Activated effector memory CD4-positive, alpha-beta T cell treated with Interleukin-2 at 50 U/mL for 16 hours (primary cell): ENCODE measurements at regions not wholly inside any gene's neighbourhood (a gene's known extent, or its start where the extent isn't known, plus 50 kb on each side); places are given as distances from the start of the nearest gene placed in this dataset.
"Not testable (repeated sequence)": the region's sequence is repeated elsewhere in the genome, so short reads cannot be mapped to it uniquely, and the experiment has no call there.

Source experiments
- DNase-seq: peaks from one replicate; pipeline ENCODE4 v3.0.0-alpha.2; 2020

DNA sequence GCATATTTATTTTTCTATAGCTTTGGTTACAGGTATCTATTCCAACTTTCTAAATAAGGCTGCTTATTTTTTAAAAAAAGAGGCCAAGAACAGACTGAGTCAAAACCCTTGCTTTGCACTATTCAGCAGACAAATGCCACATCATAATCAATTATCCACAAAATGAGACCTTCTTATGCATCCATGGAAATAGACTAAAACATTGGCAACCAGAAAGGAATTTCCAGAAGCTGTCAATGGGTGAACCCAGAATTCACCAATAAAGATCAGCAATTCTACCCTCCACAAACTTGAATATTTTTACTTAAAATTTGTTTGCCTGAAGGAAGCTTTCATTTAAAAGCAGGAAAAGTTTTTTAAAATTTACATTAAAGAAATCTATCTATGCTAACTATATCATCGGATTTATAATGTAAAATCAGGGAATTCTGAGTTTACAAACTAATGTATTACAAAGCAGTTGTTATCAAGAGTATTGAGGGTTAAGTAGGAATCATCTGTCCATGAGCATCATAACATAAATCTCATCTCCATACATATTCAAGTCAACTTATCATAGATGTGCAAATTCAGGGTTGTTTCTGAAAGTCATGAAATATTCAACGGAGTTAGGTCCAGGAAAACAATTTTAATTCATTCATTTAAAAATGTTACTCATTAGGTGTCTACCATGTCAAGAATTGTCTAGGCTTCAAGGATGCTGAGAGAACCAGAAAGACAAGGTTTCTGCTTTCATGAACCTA, 548.0 kb downstream of the SATB2 start:
- no peak for DNase-seq

DNA sequence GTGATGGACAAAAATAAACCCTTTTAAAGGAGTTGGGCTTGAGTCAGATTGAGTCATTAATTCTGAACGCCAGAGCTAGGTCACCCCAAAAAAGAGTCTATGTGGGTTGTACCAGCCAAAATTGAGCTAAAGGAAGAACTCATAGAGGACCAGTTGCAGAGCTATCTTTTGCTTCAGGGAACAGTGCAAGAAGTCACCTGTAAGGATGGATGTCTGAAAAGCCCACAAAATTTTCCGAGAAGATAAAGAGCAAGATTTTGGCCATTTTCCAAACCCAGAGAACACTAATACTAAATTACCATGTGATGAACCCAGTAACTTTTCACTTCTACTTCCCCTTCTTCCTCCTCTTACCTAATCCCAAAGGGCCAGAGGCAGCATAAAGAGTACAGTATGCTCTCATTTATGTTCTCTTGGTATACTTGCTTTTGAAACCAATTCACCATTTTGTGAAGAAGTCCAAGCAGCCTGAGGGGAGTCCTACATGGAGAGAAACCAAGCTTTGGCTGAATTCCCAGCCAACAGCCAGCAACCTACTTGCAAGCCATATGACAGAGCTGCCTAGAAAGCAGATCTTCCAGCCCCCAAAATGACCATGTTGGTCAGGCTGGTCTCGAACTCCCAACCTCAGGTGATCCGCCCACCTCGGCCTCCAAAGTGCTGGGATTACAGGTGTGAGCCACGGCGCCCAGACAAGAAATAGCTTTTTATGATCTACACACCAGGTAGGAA, 551.7 kb downstream of the SATB2 start:
- no peak for DNase-seq

DNA sequence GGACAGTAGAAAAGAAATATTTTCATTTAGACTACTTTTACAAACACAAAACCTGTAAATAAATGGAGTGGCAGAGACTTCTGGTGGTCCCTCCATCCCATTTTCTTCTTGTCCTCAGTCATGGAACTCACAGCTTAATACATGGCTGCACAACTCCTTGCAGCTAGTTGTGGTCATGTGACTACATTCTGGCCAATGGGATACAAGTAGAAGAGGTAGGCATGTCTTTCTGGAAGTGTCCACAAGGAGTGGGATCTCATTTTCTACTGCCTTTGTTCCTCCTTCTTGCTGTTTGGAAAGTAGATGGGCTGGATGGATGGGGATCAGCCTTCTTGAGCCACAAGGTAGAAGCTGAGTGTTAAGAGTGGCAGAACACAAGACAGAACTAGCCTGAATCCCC, 555.8 kb downstream of the SATB2 start:
- no peak for DNase-seq

DNA sequence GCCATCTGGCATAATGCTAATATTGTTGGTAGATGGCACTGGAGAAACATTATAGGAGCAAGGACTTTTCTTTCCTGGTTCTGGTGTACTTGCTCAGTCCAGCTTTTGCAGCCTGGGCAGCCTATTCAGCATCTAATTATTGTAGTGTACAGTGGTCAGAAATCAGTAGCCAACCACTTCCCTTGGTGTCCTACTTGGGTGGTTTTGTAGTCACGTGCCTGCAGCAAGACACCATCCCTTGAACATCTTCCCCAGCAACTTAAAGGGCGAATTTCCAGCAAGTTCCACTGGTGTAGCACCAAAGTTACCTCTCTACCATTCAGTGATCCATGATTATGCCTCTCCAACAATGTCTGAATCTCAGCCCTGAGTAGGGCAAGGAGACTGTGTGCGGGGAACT, 557.6 kb downstream of the SATB2 start:
- DNase-seq, result no peak

DNA sequence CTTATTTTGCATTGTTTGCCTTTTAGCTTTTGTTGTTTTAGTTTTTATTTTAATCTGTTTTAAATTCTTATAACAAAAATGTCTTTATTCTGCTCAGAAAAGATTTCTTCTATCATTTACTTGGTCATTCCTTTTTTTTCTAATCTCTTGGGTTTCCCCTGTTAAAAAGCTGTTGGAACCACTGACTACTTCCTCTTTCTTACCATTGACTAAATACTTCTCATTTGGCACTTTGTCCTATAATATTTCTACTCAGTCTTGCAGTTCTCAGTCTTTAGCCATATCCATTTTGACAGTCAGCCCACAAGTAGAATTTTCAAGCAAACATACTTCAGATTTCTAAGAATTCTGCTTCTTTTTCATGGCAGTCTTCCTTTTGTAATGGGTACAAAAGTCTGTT, 567.2 kb downstream of the SATB2 start:
- DNase-seq, result no peak

DNA sequence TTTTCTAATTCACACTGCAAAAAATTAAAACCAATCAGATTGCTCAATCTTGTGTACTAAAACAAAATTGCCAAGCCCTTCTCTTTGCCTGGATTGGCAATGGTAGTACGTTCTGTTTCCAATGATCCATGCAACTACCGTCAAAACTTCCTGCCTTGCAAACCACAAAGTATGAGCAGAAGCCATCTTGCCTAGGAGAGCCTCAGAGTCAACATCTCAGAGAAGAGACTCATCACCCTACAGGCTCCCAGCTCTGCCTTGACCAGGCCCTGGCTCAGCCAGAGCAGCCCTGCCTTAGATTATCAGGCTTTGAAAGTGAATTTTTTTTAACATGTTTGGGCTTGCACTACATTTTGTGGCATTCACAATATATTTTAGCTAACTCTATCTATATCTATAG, 574.1 kb downstream of the SATB2 start:
- DNase-seq, result no peak

DNA sequence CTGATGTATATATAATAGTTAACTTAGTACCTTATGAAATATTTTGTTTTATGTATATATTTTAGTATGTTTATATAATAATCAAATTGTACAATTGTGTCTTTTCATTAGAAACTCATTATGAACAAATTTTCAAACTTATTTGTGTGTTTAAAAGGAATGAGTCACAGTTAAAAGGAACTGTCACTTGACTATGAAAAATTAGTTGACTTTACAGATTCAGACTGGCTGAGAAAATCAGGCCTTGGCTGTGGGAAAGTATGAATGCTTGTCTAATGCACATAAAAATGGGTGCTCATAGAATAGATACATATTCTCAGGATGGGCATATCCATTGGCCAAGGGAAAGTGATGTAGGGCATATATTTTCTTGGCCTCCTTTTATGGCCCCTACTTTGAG, 576.8 kb downstream of the SATB2 start:
- no peak for DNase-seq

DNA sequence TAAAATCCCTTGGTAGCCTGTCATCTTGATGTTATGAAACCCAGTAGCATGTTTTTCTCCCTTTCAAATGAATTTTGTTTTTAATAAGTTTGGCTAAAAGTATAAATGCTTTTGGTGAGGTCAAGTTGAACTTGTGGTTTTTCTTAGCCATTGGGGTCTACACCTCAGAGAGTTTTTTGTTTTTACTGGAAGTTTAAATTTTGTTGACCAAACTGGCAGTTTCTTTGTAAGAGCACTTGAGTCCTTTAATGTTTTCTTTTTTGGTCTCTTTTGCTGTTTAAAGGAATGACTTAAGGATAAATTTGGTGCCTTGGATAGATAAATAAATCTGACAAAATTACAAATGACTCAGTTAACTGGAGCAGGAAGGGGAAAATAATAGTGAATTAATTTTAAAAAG, 577.3 kb downstream of the SATB2 start:
- no peak for DNase-seq

DNA sequence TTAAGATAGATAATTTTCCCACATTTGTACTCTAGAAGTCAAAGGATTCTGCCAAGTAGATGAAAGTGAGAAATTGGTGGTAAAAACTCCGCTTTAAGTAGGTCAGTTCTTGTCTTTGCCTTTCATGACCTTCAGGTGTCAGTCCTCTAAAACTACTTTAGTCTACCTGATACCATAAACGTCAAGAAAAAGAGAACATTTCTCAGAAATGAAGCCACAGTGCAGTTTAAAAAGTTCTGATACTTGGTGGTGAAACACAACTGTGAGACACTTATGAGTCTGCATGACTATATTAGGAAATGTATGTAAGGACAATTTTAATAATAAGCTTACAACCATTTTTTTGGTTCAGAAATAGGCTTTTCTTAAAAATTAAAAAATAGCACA, 583.3 kb downstream of the SATB2 start:
- no peak for DNase-seq

DNA sequence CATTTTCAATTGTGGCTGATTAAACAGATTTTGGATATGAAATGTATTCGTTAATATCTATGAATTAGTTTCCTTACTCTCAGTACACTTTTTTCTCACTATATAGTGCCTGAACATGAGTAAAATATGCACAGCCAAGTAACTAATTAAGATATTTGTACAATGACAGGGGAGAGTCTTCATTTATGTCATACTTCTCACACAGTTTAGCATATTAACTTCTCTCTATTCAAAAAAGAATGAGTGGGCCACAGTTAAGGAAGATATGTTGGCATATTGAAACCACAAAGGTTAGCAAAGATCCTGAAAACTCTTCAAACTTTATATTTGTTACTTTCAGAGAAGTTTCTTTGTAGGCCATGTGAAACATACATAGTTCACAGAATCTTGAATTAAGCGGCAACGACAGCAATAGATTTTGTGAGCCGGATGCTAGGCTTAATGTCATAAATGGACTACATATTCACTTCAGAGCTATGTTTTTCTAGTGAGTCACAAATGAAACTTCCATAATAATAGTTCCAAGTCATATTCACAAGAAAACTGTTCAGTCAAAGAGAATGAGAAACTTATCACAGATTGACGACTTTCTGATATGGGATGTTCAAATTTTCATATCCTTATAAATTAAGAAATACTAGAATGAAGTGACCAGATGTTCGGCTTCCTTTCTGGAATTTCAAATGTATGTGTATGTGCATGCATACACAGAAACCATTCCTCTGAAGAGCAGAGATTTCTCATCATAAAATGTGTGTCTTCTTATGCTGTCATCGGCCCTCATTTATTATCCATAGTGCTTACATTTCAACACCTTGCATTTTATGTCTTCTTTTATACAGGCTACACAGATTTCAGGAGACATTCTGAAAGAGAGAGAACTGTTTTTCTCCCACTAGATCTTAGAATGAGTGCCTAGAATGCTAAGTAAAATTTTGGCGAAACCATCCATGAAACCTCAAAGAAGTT, 584.0 kb downstream of the SATB2 start:
- no peak for DNase-seq

DNA sequence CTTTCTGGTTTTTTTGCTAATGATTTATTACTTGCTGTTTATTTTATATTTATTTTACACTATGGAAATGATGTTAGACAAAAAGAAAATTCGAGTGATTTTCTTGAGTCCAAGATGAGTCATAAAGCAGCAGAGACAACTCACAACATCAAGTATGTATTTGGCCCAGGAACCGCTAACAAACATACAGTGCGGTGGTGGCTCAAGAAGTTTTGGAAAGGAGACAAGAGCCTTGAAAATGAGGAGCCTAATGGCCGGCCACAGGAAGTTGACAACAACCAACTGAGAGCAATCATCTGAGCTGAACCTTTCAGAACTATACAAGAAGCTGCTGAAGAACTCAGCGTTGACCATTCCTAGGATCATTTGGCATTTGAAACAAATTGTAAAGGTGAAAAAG, 594.1 kb downstream of the SATB2 start:
- no peak for DNase-seq

DNA sequence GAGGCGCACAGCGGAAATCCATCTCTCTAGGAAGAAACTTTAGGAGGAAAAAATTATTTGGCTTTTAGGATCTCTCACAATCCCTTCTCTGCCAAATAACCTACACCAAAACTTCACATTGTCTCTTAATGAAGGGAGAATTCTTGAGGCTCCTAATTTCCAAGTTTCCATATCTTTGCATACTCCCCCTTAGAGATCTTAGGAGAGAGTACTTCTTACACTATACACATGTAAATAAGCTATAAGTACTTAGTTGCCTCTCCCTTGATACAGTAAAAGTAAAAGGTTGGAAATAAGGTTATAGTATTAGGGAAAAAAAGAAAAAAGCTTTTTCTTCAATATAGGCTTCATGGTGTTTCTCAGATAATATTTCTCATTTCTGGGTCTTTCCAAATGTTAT, 596.7 kb downstream of the SATB2 start:
- no peak for DNase-seq

DNA sequence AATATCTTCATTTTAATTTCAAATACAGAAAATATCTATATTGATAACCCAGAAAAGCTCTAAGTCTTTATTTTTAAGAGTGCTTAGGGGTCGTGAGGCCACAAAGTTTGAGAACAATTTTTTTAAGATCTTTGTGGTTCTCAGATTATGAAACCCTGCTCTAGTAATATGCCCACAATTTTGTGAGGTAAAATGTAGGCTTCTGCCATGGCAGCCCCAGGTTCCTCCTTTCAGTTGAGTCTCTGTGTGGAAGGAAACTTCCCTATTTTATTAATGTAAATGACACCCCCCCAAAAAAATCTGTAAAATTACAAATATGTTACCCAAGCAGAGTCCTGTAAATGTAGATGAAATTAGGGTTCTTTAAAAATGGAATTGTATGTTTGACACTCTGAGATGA, 600.5 kb downstream of the SATB2 start:
- DNase-seq, result no peak

DNA sequence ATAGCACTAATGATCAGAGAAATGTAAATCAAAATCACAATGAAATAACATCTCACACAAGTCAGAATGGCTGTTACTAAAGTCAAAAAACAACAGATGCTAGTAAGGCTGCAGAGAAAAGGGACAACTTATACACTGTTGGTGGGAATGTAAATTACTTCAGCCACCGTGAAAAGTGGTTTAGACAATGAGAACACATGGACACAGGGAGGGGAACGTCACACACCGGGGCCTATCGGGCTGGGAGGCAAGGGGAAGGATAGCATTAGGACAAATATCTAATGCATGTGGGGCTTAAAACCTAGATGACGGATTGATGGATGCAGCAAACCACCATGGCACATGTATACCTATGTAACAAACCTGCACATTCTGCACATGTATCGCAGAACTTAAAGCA, 602.0 kb downstream of the SATB2 start:
- not testable (repeated sequence) for DNase-seq

DNA sequence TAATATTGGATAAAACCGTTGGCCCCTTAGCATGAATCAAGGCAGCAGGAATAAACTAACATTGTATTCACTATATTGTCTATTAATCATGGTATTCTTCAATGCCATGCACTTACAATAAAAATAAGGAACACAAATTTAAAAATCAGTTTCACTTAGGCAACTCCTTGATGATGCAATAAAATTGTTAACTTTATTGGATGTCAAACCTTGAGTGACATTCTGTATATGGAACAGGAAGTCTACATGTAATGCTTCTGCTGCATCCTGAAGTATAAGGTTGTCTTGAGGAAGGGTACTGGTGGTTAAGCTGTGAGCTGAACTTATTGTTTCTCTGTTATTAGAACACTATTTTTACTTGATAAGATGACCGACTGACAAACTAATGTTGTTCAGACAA, 605.5 kb downstream of the SATB2 start:
- no peak for DNase-seq

DNA sequence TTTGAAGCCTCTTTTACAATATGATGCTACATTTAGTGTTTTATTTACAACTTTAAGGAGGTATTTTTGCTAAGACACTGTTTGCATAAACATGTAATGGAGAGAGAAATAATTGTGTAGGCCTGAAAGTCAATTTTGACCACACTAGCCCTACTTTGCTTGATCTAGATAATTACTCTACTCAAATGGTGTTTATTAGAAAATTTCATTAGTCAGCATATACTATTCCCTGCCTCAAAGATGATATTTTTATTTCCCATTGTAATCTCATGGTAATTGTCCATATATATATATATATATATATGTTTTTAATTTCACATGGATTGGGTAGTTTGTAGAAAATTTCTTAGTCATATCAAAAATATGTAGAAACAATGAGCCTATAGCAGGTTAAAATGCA, 632.2 kb downstream of the SATB2 start:
- DNase-seq, result no peak

DNA sequence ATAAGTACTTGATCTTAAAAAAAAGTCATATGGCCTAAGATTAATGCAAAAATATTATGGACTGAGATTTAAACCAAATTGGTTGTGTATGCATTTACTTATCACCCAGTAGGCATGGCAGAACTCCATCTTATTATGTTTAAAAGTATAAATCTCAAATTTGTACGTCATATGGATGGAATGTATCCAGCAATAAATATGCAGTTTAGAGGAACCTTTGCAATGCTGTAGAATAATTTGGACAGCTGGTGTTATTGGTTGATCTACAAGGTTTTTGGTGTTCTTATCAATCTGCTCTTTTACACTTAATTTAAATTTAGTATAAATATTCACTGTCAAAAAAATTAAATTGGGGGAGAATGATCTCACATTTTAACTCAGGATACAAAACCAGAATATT, 640.2 kb downstream of the SATB2 start:
- DNase-seq, result no peak

DNA sequence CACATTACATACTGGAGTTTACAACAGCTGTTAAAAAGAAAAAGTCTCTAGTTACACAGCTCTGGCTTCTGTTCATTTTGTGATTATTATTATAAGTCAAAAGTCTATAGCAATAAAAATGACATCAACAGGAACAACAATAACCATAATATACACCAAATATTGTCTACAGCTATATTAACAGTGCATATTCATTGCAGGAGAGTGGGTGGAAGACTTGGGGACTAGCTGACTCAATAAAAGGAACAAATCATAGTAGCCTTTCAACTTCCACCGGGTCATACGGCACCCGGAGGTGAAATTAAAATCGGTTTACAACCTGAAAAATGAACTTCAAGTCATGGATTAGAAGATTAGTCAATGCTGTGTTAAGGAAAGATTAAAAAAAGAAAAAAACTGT, 642.1 kb downstream of the SATB2 start:
- DNase-seq, result no peak

DNA sequence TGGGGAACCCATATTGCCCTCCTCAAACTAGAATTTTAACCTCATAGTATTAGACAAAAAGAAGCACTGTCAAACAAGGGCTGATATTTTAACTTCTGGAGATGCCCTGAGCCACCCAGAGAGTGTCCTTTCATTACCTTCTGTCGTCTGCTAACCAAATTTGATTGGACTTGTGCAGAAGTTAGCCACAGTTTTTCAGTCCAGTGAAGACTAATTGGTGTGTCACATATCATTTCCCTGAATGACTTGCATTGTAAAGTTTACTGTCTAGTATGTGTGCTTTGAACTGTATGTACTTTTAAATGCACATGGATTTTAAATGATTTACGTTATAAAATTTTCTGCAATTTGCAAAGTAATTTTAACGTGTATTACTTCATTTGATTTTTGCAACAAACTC, 646.5 kb downstream of the SATB2 start:
- no peak for DNase-seq

DNA sequence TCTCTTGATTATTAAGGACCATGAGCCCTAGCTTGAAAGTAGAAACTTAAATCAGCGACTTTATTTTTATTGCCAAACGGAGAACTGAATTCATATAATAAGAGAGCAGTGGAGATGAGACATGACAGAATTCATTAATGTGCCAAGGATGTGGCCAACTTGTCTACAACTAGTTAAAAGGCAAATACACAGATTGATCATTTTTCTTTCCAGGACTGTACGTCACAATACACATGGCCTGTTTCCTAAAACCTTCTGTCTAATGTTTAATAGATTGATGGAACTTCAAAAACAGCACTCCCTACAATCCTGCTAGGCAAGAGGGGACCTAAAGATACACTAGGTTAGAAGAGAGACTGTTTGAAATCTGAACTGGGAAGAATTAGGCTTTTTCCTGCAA, 647.8 kb downstream of the SATB2 start:
- no peak for DNase-seq

DNA sequence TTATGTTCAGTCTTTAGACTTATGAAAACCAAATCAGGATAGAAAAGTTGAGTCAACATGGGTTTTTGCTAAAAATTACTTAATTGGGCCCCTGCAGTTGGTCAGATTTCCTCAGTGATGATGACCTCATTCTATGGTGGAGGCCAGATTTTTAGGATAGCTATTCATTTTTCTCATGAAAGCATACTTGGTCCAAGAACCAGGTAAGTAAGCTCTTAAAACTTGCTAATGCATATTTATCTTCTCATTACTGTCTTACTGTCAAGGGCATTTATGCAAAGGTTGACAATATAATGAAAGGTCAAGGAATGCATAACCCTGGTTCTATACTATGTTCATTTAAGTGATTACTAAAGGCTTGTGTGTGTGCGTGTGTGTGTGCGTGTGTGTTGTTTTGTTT, 650.6 kb downstream of the SATB2 start:
- DNase-seq, result no peak

DNA sequence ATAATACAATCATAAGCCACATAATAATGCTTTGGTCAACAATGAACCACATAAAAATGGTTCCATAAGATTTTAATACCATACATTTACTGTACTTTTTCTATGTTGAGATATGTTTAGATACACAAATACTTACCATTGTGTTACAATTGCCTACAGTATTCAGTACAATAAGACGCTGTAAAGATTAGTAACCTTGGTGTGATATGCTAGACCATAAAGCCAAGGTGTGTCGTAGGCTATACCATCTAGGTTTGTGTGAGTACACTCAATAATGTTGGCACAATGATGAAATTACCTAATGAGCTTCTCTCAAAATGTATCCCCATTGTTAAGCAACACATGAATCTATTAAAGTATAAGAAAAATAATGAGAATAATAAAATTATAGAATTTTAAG, 662.3 kb downstream of the SATB2 start:
- DNase-seq, result no peak

DNA sequence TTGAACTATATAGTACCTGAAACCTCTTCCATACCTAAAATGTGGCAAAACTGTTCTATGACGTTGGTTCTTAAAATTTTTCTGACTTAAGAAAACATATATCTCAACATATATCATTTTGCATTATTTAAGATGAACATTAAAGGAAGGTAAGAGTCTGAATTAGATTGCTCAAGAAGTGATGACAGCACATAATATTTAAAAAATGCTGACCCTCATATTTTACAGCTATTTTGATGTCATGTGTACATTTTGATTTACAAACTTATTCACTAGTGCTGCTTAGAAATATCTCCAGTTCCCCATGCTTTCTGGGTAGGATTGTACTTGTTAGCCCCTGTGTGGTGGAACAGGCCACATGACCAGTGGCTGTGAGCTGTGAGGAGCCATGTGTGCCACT, 666.1 kb downstream of the SATB2 start:
- DNase-seq, result no peak

DNA sequence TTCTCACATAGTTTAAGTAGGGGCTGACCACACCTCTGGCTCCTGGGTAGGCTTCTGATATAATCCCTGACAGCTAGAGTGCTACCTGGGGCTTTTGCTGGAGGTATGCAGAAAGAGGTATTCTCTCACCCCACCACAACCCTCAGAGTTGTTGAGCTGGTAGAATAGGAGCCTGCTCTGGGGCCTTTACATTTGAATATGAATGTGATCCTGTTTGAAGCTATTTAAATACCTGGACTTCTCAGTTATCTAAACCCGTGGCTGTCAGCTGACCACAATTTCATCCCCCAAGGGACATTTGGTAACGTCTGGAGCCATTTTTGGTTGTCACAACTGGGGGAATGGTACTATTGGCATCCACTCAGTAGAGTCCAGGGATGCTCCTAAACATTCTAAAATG, 669.1 kb downstream of the SATB2 start:
- DNase-seq, result no peak
